DOHH2 (cell line): ENCODE measurements at regions not wholly inside any gene's neighbourhood (a gene's known extent, or its start where the extent isn't known, plus 50 kb on each side); places are given as distances from the start of the nearest gene placed in this dataset.
"Not testable (repeated sequence)": the region's sequence is repeated elsewhere in the genome, so short reads cannot be mapped to it uniquely, and the experiment has no call there.

Source experiments
- H3F3A ChIP-seq: fragments of 200-600 bp; sonication (generic), shearing (Covaris generic); 2 replicates; pipeline ENCODE4 v1.6.0; 2016; ENCODE audit warnings: antibody characterized with exemption, mild to moderate bottlenecking; ENCODE audit not compliant: control insufficient read depth, insufficient read depth
- H3K27ac ChIP-seq: fragments of 200-600 bp; sonication (generic); 2 replicates; pipeline ENCODE4 v1.5.1; 2014; ENCODE audit warnings: low read depth, mild to moderate bottlenecking, low read length, moderate library complexity
- H3K27me3 ChIP-seq: fragments of 200-600 bp; sonication (generic); 2 replicates; pipeline ENCODE4 v1.6.1; 2014; ENCODE audit warnings: mild to moderate bottlenecking, low read length, mixed read lengths; ENCODE audit not compliant: control insufficient read depth
- H3K36me3 ChIP-seq: fragments of 200-600 bp; sonication (generic); 2 replicates; pipeline ENCODE4 v1.6.1; 2014; ENCODE audit warnings: mild to moderate bottlenecking, low read length, moderate library complexity, mixed read lengths; ENCODE audit not compliant: control insufficient read depth
- H3K4me1 ChIP-seq: fragments of 200-600 bp; sonication (generic); 2 replicates; pipeline ENCODE4 v1.6.1; 2014; ENCODE audit warnings: mild to moderate bottlenecking, low read length, mixed read lengths; ENCODE audit not compliant: control insufficient read depth
- H3K4me2 ChIP-seq: fragments of 200-600 bp; sonication (generic); 2 replicates; pipeline ENCODE4 v1.6.0; 2014; ENCODE audit warnings: mild to moderate bottlenecking, low read length, moderate library complexity
- H3K4me3 ChIP-seq: fragments of 200-600 bp; sonication (generic); 2 replicates; pipeline ENCODE4 v1.5.1; 2014; ENCODE audit warnings: mild to moderate bottlenecking, low read length, mixed read lengths
- H3K79me2 ChIP-seq: fragments of 200-600 bp; sonication (generic); 2 replicates; pipeline ENCODE4 v1.6.1; 2014; ENCODE audit warnings: mild to moderate bottlenecking, low read length, mixed read lengths; ENCODE audit not compliant: control insufficient read depth
- H3K9me2 ChIP-seq: fragments of 200-600 bp; sonication (generic); replicated peaks from 2 replicates; pipeline ENCODE4 v1.6.1; 2014; ENCODE audit warnings: mild to moderate bottlenecking, low read length, mixed read lengths; ENCODE audit not compliant: control insufficient read depth
- H3K9me3 ChIP-seq: fragments of 200-600 bp; sonication (generic); 2 replicates; pipeline ENCODE4 v1.6.1; 2014; ENCODE audit warnings: antibody characterized with exemption, low read length, mixed read lengths; ENCODE audit not compliant: control insufficient read depth, insufficient read depth
- H4K20me1 ChIP-seq: fragments of 200-600 bp; sonication (generic); 2 replicates; pipeline ENCODE4 v1.6.0; 2014; ENCODE audit warnings: low read depth, mild to moderate bottlenecking, antibody characterized with exemption, low read length, moderate library complexity; ENCODE audit not compliant: control insufficient read depth, insufficient read depth
- CTCF ChIP-seq: fragments of 200-600 bp; sonication (generic); IDR thresholded peaks from one replicate; pipeline ENCODE4 v1.5.1; 2014; ENCODE audit warnings: antibody characterized with exemption, mild to moderate bottlenecking, low read depth, low read length; ENCODE audit not compliant: poor library complexity, severe bottlenecking
- EZH2phosphoT487 ChIP-seq: fragments of 200-600 bp; sonication (generic); IDR thresholded peaks from 2 replicates; pipeline ENCODE4 v1.6.1; 2017; ENCODE audit warnings: borderline replicate concordance, mild to moderate bottlenecking, antibody characterized with exemption, low read length, moderate library complexity, mixed read lengths

DNA sequence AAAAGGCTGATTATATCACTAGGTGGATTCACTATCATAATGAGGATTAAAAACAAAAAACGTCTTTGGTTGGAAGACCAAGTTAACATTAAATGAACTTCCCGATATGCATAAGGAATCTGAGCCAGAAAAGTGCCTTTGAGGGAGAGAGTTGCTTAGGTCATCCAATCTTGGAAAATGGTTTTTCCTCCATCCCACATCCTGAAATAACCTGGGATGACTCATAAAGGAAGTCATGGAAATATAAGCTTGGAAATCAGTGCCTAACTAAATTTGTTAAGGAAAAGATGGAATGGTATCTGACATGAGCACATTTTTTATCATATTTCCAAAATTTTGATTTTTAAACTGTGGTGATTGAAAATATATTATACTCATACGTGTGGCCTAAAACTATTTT is 66.0 kb downstream of the KBTBD8 start:
- peaks cover 4% of the 10 kb centered on the region; the same call in 1 of the 2 replicates for H3K9me3 ChIP-seq
- H3K27me3 ChIP-seq = no peaks in the 10 kb centered on the region
- no peak overlapping the region for H3K27ac ChIP-seq
- H3K36me3 ChIP-seq = peaks cover 3% of the 10 kb centered on the region; the same call in 1 of the 2 replicates
- H4K20me1 ChIP-seq = no peaks in the 10 kb centered on the region
- no peaks in the 10 kb centered on the region for H3K9me2 ChIP-seq
- H3K4me1 ChIP-seq = peaks cover 40% of the 10 kb centered on the region
- H3K4me3 ChIP-seq = no peak overlapping the region
- no peak overlapping the region for H3K4me2 ChIP-seq
- H3K79me2 ChIP-seq = no peaks in the 10 kb centered on the region
- 0 out of 2 replicates have a peak, but pooled peaks cover 2% of the 10 kb centered on the region for H3F3A ChIP-seq
- TF ChIP-seq CTCF (no peak), EZH2phosphoT487 (no peak)

- TF ChIP-seq CTCF (no peak), EZH2phosphoT487 (no peak)
- H3K4me1 ChIP-seq = peaks cover 61% of the 10 kb centered on the region
- peak overlapping the region; percentile 15 for H3K4me2 ChIP-seq
- H3K27ac ChIP-seq = no peak overlapping the region
- no peak overlapping the region for H3K4me3 ChIP-seq
- no peaks in the 10 kb centered on the region for H3K9me2 ChIP-seq
- H3F3A ChIP-seq = 0 out of 2 replicates have a peak, but pooled peaks cover 10% of the 10 kb centered on the region
- peaks cover 3% of the 10 kb centered on the region; the same call in 1 of the 2 replicates for H3K36me3 ChIP-seq
- H3K9me3 ChIP-seq = 0 out of 2 replicates have a peak, but pooled peaks cover 4% of the 10 kb centered on the region
- no peaks in the 10 kb centered on the region for H4K20me1 ChIP-seq
- H3K27me3 ChIP-seq = no peaks in the 10 kb centered on the region
- H3K79me2 ChIP-seq = no peaks in the 10 kb centered on the region
These were observed 69.1 kb downstream of the KBTBD8 start for GRCh38 chr3:67067251-67067650.

- peaks cover 57% of the 10 kb centered on the region for H3K4me1 ChIP-seq
- H3K4me2 ChIP-seq, H3F3A ChIP-seq, H3K27me3 ChIP-seq, H3K79me2 ChIP-seq, H3K9me3 ChIP-seq, H3K27ac ChIP-seq, H3K4me3 ChIP-seq, H4K20me1 ChIP-seq, H3K9me2 ChIP-seq, H3K36me3 ChIP-seq: not testable (repeated sequence)
These were observed 74.5 kb downstream of the KBTBD8 start for GRCh38 chr3:67072640-67073039.

GRCh38 chr3:67073812-67074211 is 75.7 kb downstream of the KBTBD8 start:
- Histone ChIP-seq H3F3A (0 out of 2 replicates have a peak, but pooled peaks cover 8% of the 10 kb centered on the region), H3K4me2 (no peak overlapping the region)

More at GRCh38 chr3:67073812-67074211, 75.7 kb downstream of the KBTBD8 start:
- TF ChIP-seq EZH2phosphoT487 = no peak
- TF ChIP-seq CTCF = no peak
- no peak overlapping the region for H3K27ac ChIP-seq
- H3K79me2 ChIP-seq = no peaks in the 10 kb centered on the region
- H4K20me1 ChIP-seq = no peaks in the 10 kb centered on the region
- H3K27me3 ChIP-seq = no peaks in the 10 kb centered on the region
- no peak overlapping the region for H3K4me3 ChIP-seq
- no peaks in the 10 kb centered on the region for H3K36me3 ChIP-seq
- peaks cover 49% of the 10 kb centered on the region for H3K4me1 ChIP-seq
- H3K9me2 ChIP-seq = no peaks in the 10 kb centered on the region
- peaks cover 12% of the 10 kb centered on the region; the same call in 1 of the 2 replicates for H3K9me3 ChIP-seq
